Small intestine (tissue), 7 donors: ENCODE measurements at regions not wholly inside any gene's neighbourhood (a gene's known extent, or its start where the extent isn't known, plus 50 kb on each side); places are given as distances from the start of the nearest gene placed in this dataset.

Experiments used
- DNase-seq, 2 donors: peaks; one replicate each; pipeline versions ENCODE4 v3.0.0 to v3.0.0-alpha.2; 2013
- FAIRE-seq: peaks from 2 replicates; lab custom pipeline; 2012; peaks lifted over from hg19 to GRCh38; lab: Jason Lieb, UNC
- H3K27ac ChIP-seq, 3 donors: one replicate each; pipeline ENCODE4 v1.5.1; 2013; ENCODE audit warnings: low read length in 2 of 3, mild to moderate bottlenecking in 2 of 3, control low read depth in 1 of 3, inconsistent platforms in 1 of 3, low read depth in 1 of 3, moderate library complexity in 1 of 3
- H3K27me3 ChIP-seq, 3 donors: one replicate each; pipeline ENCODE4 v1.6.1; 2013; ENCODE audit warnings: low read length in 3 of 3, inconsistent platforms in 1 of 3; ENCODE audit not compliant: control insufficient read depth in 3 of 3, insufficient read depth in 3 of 3
- H3K36me3 ChIP-seq, 3 donors: one replicate each; pipeline ENCODE4 v1.6.1; 2013; ENCODE audit warnings: low read length in 3 of 3, inconsistent platforms in 1 of 3, low read depth in 1 of 3, mild to moderate bottlenecking in 1 of 3, moderate library complexity in 1 of 3; ENCODE audit not compliant: control insufficient read depth in 3 of 3, insufficient read depth in 2 of 3
- H3K4me1 ChIP-seq, 3 donors: one replicate each; pipeline ENCODE4 v1.6.1; 2013; ENCODE audit warnings: low read length in 2 of 3, inconsistent platforms in 1 of 3, low read depth in 1 of 3, mild to moderate bottlenecking in 1 of 3, moderate library complexity in 1 of 3; ENCODE audit not compliant: control insufficient read depth in 3 of 3, insufficient read depth in 2 of 3
- H3K4me3 ChIP-seq, 3 donors: one replicate each; pipeline ENCODE4 v1.5.1; 2013; ENCODE audit warnings: low read length in 3 of 3, control low read depth in 1 of 3, inconsistent platforms in 1 of 3, low read depth in 1 of 3, mild to moderate bottlenecking in 1 of 3, moderate library complexity in 1 of 3
- H3K9me3 ChIP-seq, 2 donors: one replicate each; pipeline ENCODE4 v1.6.1; 2013; ENCODE audit warnings: low read depth in 1 of 2, low read length in 1 of 2; ENCODE audit not compliant: control insufficient read depth in 2 of 2, insufficient read depth in 1 of 2
- WGBS, 3 donors: extraction: QIAGEN DNeasy Blood & Tissue Kit; methylation state at CpG; one replicate each; pipeline ENCODE4 v1.1.7; 2013; 5-methylcytosine and 5-hydroxymethylcytosine counted together
- donor health status: healthy with polysubstance abuse.
- donor health status: control.
- donor health status: control.
- donor health status: Bipolar disorder and iron deficiency.
- donor health status: healthy.

GRCh38 chr1:4460651-4461050 lies 193.8 kb upstream of the AJAP1 start:
- WGBS, 3 donors, result 72 to 84% (median 80%) methylated on average over 14 of the region's 14 CpGs
- H3K27me3 ChIP-seq, result no peaks in the 10 kb centered on the region
- no peak for DNase-seq
- FAIRE-seq, result no peak
- no peak overlapping the region for H3K27ac ChIP-seq
- H3K4me1 ChIP-seq, result no peaks in the 10 kb centered on the region
- no peaks in the 10 kb centered on the region for H3K9me3 ChIP-seq
- no peak overlapping the region for H3K4me3 ChIP-seq
- no peaks in the 10 kb centered on the region for H3K36me3 ChIP-seq

GRCh38 chr1:4461726-4462290 lies 192.6 kb upstream of the AJAP1 start:
- no peak overlapping the region for H3K27ac ChIP-seq

GRCh38 chr1:4462831-4463484 lies 191.5 kb upstream of the AJAP1 start:
- Histone ChIP-seq H3K4me3 (no peak overlapping the region), H3K4me1 (no peaks in the 10 kb centered on the region), H3K36me3 (no peaks in the 10 kb centered on the region), H3K9me3 (no peaks in the 10 kb centered on the region), H3K27ac (no peak overlapping the region), H3K27me3 (no peaks in the 10 kb centered on the region)
- DNase-seq (no peak), FAIRE-seq (no peak)
- WGBS, 3 donors, result 71 to 74% (median 72%) methylated on average over 13 of the region's 13 CpGs

More at GRCh38 chr1:4461726-4462290, 192.6 kb upstream of the AJAP1 start:
- Histone ChIP-seq H3K27me3 (no peaks in the 10 kb centered on the region), H3K36me3 (no peaks in the 10 kb centered on the region), H3K9me3 (no peaks in the 10 kb centered on the region), H3K4me3 (no peak overlapping the region), H3K4me1 (no peaks in the 10 kb centered on the region)
- FAIRE-seq (no peak), DNase-seq (no peak)
- WGBS, 3 donors, result 68 to 85% (median 77%) methylated on average over 14 of the region's 14 CpGs

- Histone ChIP-seq H3K36me3 (no peaks in the 10 kb centered on the region), H3K4me1 (no peaks in the 10 kb centered on the region), H3K27ac (no peak overlapping the region), H3K27me3 (no peaks in the 10 kb centered on the region), H3K9me3 (no peaks in the 10 kb centered on the region), H3K4me3 (no peak overlapping the region)
- DNase-seq, result no peak
- no peak for FAIRE-seq
- 77 to 80% (median 78%) methylated on average over 9 of the region's 9 CpGs for WGBS, 3 donors
These were observed 190.8 kb upstream of the AJAP1 start for GRCh38 chr1:4463631-4464030.

- H3K27me3 ChIP-seq, result no peaks in the 10 kb centered on the region
- H3K4me3 ChIP-seq, result no peak overlapping the region
- DNase-seq (no peak), FAIRE-seq (no peak)
- H3K4me1 ChIP-seq, result no peaks in the 10 kb centered on the region
- no peak overlapping the region for H3K27ac ChIP-seq
- WGBS, 3 donors, result 79 to 91% (median 88%) methylated on average over 3 of the region's 3 CpGs
- no peaks in the 10 kb centered on the region for H3K36me3 ChIP-seq
- H3K9me3 ChIP-seq, result no peaks in the 10 kb centered on the region
These were observed 189.9 kb upstream of the AJAP1 start for GRCh38 chr1:4464478-4464877.

GRCh38 chr1:4467241-4467640 lies 187.2 kb upstream of the AJAP1 start:
- no peak overlapping the region for H3K4me3 ChIP-seq
- H3K36me3 ChIP-seq, result no peaks in the 10 kb centered on the region
- WGBS, 3 donors, result 85 to 87% (median 86%) methylated on average over 6 to 8 of the region's 8 CpGs
- no peaks in the 10 kb centered on the region for H3K27me3 ChIP-seq
- H3K9me3 ChIP-seq, result no peaks in the 10 kb centered on the region
- no peak for FAIRE-seq
- no peak overlapping the region for H3K27ac ChIP-seq
- no peaks in the 10 kb centered on the region for H3K4me1 ChIP-seq
- DNase-seq, result no peak

GRCh38 chr1:4468386-4468785 lies 186.0 kb upstream of the AJAP1 start:
- H3K27me3 ChIP-seq, result no peaks in the 10 kb centered on the region
- no peaks in the 10 kb centered on the region for H3K4me1 ChIP-seq
- H3K27ac ChIP-seq, result no peak overlapping the region
- no peak for DNase-seq
- no peak for FAIRE-seq
- H3K9me3 ChIP-seq, result no peaks in the 10 kb centered on the region
- no peak overlapping the region for H3K4me3 ChIP-seq
- H3K36me3 ChIP-seq, result no peaks in the 10 kb centered on the region
- 77 to 88% (median 80%) methylated on average over 8 of the region's 8 CpGs for WGBS, 3 donors

- 75 to 84% (median 82%) methylated on average over 9 of the region's 9 CpGs for WGBS, 3 donors
- no peaks in the 10 kb centered on the region for H3K36me3 ChIP-seq
- no peak for DNase-seq
- H3K27me3 ChIP-seq, result no peaks in the 10 kb centered on the region
- FAIRE-seq, result no peak
- H3K4me3 ChIP-seq, result no peak overlapping the region
- H3K9me3 ChIP-seq, result no peaks in the 10 kb centered on the region
- H3K27ac ChIP-seq, result no peak overlapping the region
- no peaks in the 10 kb centered on the region for H3K4me1 ChIP-seq
These were observed 185.4 kb upstream of the AJAP1 start for GRCh38 chr1:4468804-4469514.
